ENCODE measurements at regions not wholly inside any gene's neighbourhood (a gene's known extent, or its start where the extent isn't known, plus 50 kb on each side); places are given as distances from the start of the nearest gene placed in this dataset.

- TF ChIP-seq CTCF (IDR thresholded peaks at IDR 0.05; ENCODE audit: low read depth, low read length, poor library complexity, severe bottlenecking) (peak; percentile 65), EZH2phosphoT487 (IDR thresholded peaks at IDR 0.05; ENCODE audit: borderline replicate concordance, low read length) (no peak)
Measured at GRCh38 chr12:107917912-107918800, 143.7 kb downstream of the ASCL4 start.

Data from DOHH2 (cell line).